CD14-positive monocyte (primary cell): ENCODE measurements at regions not wholly inside any gene's neighbourhood (a gene's known extent, or its start where the extent isn't known, plus 50 kb on each side); places are given as distances from the start of the nearest gene placed in this dataset.

Experiments
- DNase-seq, 3 donors: peaks; one replicate each; pipeline ENCODE4 v3.0.0-alpha.2; 2011 to 2022
- H2AFZ ChIP-seq: 2 replicates; pipeline ENCODE4 v1.6.0; 2012; ENCODE audit warnings: mild to moderate bottlenecking, low read depth, low read length, inconsistent platforms; ENCODE audit not compliant: insufficient read depth, poor library complexity, severe bottlenecking
- H3K27ac ChIP-seq, 2 donors: 1 replicate in 1 of 2; 2 replicates in 1 of 2; pipeline ENCODE4 v1.5.1; 2012 to 2013; ENCODE audit warnings: low read length in 2 of 2, control low read depth in 1 of 2, inconsistent platforms in 1 of 2, low read depth in 1 of 2, mild to moderate bottlenecking in 1 of 2
- H3K27me3 ChIP-seq, 2 donors: one replicate each; pipeline versions ENCODE4 v1.6.0 to v1.6.1; 2011 to 2013; ENCODE audit warnings: low read length in 2 of 2; ENCODE audit not compliant: control insufficient read depth in 2 of 2, insufficient read depth in 2 of 2
- H3K36me3 ChIP-seq, 2 donors: replicated peaks in 1 of 2; 1 replicate in 1 of 2; 2 replicates in 1 of 2; pipeline versions ENCODE4 v1.5.1 to v1.6.1; 2012 to 2013; ENCODE audit warnings: low read length in 2 of 2, control low read depth in 1 of 2, inconsistent platforms in 1 of 2, mild to moderate bottlenecking in 1 of 2; ENCODE audit not compliant: insufficient read depth in 2 of 2, control insufficient read depth in 1 of 2
- H3K4me1 ChIP-seq, 2 donors: 1 replicate in 1 of 2; 2 replicates in 1 of 2; pipeline versions ENCODE4 v1.5.1 to v1.6.1; 2012 to 2013; ENCODE audit warnings: low read length in 2 of 2, control low read depth in 1 of 2, inconsistent platforms in 1 of 2, mild to moderate bottlenecking in 1 of 2, moderate library complexity in 1 of 2; ENCODE audit not compliant: insufficient read depth in 2 of 2, control insufficient read depth in 1 of 2
- H3K4me2 ChIP-seq: replicated peaks from 2 replicates; pipeline ENCODE3; 2012; ENCODE audit warnings: low read length, moderate library complexity, mild to moderate bottlenecking; ENCODE audit not compliant: poor library complexity, severe bottlenecking; ENCODE audit errors: extremely low read depth
- H3K4me3 ChIP-seq, 3 experiments: fragments of 200-600 bp in 1 of 3; sonication (generic) in 1 of 3; replicated peaks in 1 of 3; 1 replicate in 2 of 3; 2 replicates in 1 of 3; pipeline ENCODE4 v1.5.1; 2011 to 2013; ENCODE audit warnings: low read length in 3 of 3, mild to moderate bottlenecking in 3 of 3, control low read depth in 2 of 3, low read depth in 2 of 3, inconsistent platforms in 1 of 3, moderate library complexity in 1 of 3
- H3K79me2 ChIP-seq: 2 replicates; pipeline ENCODE4 v1.6.0; 2012; ENCODE audit warnings: mild to moderate bottlenecking, control low read depth, inconsistent platforms, low read length, moderate library complexity; ENCODE audit not compliant: insufficient read depth
- H3K9ac ChIP-seq: 2 replicates; pipeline ENCODE4 v1.6.0; 2017; ENCODE audit warnings: low read length, mild to moderate bottlenecking; ENCODE audit not compliant: insufficient read depth, poor library complexity, severe bottlenecking
- H3K9me3 ChIP-seq, 2 donors: replicated peaks in 1 of 2; 1 replicate in 1 of 2; 2 replicates in 1 of 2; pipeline versions ENCODE4 v1.5.1 to v1.6.1; 2012 to 2013; ENCODE audit warnings: low read length in 2 of 2, control low read depth in 1 of 2; ENCODE audit not compliant: control insufficient read depth in 1 of 2, insufficient read depth in 1 of 2
- H4K20me1 ChIP-seq: 2 replicates; pipeline ENCODE4 v1.6.0; 2012; ENCODE audit warnings: mild to moderate bottlenecking, low read length, control low read depth, moderate library complexity; ENCODE audit not compliant: insufficient read depth
- H3K27ac Mint-ChIP-seq, 7 donors: one replicate each; pipeline ENCODE4 v1.8.0; 2020; ENCODE audit warnings: mild to moderate bottlenecking in 7 of 7, mixed read lengths in 7 of 7, moderate library complexity in 6 of 7, inconsistent platforms in 2 of 7
- H3K27me3 Mint-ChIP-seq, 3 donors: one replicate each; pipeline ENCODE4 v1.8.0; 2021 to 2022; ENCODE audit warnings: low read depth in 3 of 3, mild to moderate bottlenecking in 3 of 3, mixed read lengths in 3 of 3, moderate library complexity in 3 of 3, inconsistent platforms in 1 of 3
- H3K36me3 Mint-ChIP-seq, 2 donors: one replicate each; pipeline ENCODE4 v1.8.0; 2020; ENCODE audit warnings: mixed read lengths in 2 of 2, inconsistent platforms in 1 of 2, mild to moderate bottlenecking in 1 of 2
- H3K4me1 Mint-ChIP-seq: one replicate; pipeline ENCODE4 v1.8.0; 2020; ENCODE audit warnings: mild to moderate bottlenecking, mixed read lengths
- H3K4me3 Mint-ChIP-seq, 2 donors: one replicate each; pipeline ENCODE4 v1.8.0; 2020; ENCODE audit warnings: mild to moderate bottlenecking in 2 of 2, mixed read lengths in 2 of 2, moderate library complexity in 1 of 2
- H3K9me3 Mint-ChIP-seq, 7 donors: one replicate each; pipeline ENCODE4 v1.8.0; 2020 to 2022; ENCODE audit warnings: mixed read lengths in 7 of 7, mild to moderate bottlenecking in 6 of 7, moderate library complexity in 6 of 7, inconsistent platforms in 2 of 7
- CTCF ChIP-seq: fragments of 200-600 bp; IDR thresholded peaks from one replicate; pipeline ENCODE4 v1.8.0; 2022; ENCODE audit warnings: antibody characterized with exemption, mild to moderate bottlenecking
- WGBS: methylation state at CpG from one replicate; pipeline ENCODE4 v1.1.5; 2013; ENCODE audit warnings: missing lambda C conversion rate; ENCODE audit not compliant: insufficient coverage; 5-methylcytosine and 5-hydroxymethylcytosine counted together
- intact Hi-C, 2 donors: fragments of 100-400 bp; cut with micrococcal nuclease; formaldehyde crosslinking; loops; one replicate each; pipeline versions ENCODE4 v1.15.0 to v1.15.1; 2023

DNA sequence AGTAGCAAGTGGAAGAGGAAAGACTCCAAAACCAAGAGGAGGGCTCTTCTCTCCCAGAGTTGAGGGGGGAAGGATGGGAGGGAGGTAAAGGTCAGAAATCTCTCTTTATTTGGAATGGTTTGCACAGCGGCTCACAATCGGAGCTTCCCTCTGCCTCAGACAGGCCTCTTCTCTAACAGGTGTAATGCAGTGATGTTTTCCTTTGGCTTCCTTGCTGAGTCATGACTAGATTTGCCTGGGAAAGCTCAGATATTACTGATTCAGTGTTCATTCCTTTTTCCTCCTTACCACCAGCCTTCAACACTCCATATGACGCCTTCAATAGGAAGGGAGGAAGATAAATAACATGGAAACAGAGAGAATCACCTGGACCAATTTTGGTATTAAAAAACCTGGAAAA, 136.6 kb downstream of the RNF152 start:
- H4K20me1 ChIP-seq = no peaks in the 10 kb centered on the region
- H3K79me2 ChIP-seq = no peaks in the 10 kb centered on the region
- H3K4me1 ChIP-seq = no peaks in the 10 kb centered on the region
- H3K27ac ChIP-seq = no peak overlapping the region
- no peak overlapping the region for H3K27ac Mint-ChIP-seq
- no peaks in the 10 kb centered on the region for H3K4me1 Mint-ChIP-seq
- no peak overlapping the region for H3K9ac ChIP-seq
- H2AFZ ChIP-seq = no peak overlapping the region
- H3K9me3 Mint-ChIP-seq = peaks cover 3 to 10% (median 5%) of the 10 kb centered on the region in 7 donors
- peaks cover 0 to 7% of the 10 kb centered on the region in 2 donors for H3K9me3 ChIP-seq
- intact Hi-C loops = no loop called here
- H3K36me3 Mint-ChIP-seq = no peaks in the 10 kb centered on the region
- no peaks in the 10 kb centered on the region for H3K36me3 ChIP-seq
- H3K27me3 Mint-ChIP-seq = peaks cover 1 to 8% (median 3%) of the 10 kb centered on the region in 3 donors
- no peak for DNase-seq
- peaks cover 0 to 3% of the 10 kb centered on the region in 2 donors for H3K27me3 ChIP-seq
- H3K4me2 ChIP-seq = no peak overlapping the region
- no peak overlapping the region for H3K4me3 ChIP-seq
- no peak overlapping the region for H3K4me3 Mint-ChIP-seq
- WGBS = no CpG with 5 or more reads among the region's 3 CpGs
- TF ChIP-seq CTCF = no peak

DNA sequence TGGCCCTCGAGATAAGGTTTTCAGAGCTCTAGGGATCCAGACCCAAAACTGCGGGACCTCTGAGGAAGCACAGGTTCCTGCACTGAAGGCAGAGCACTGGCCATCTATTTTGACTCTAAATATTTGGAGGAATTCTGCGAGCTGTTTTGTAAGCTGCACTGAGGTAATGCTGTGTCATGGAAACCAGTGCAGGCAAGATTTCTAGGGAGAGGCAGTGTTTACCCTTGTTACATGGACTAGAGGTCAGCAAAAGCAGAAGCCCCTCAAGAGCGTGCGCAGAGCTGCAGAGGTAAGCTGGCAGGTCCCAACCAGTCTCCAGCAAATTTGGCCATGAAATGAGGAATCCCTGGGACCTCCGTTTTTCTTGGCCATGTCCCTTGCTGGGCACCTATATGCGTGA, 137.3 kb downstream of the RNF152 start:
- H3K27ac Mint-ChIP-seq = no peak overlapping the region
- peaks cover 0 to 3% of the 10 kb centered on the region in 2 donors for H3K27me3 ChIP-seq
- H2AFZ ChIP-seq = no peak overlapping the region
- no peak overlapping the region for H3K4me2 ChIP-seq
- H3K4me1 ChIP-seq = no peaks in the 10 kb centered on the region
- WGBS = 91% methylated on average over 7 of the region's 7 CpGs
- H4K20me1 ChIP-seq = no peaks in the 10 kb centered on the region
- H3K27me3 Mint-ChIP-seq = peaks cover 1 to 8% (median 3%) of the 10 kb centered on the region in 3 donors
- intact Hi-C loops = no loop called here
- no peak overlapping the region for H3K4me3 ChIP-seq
- no peak overlapping the region for H3K9ac ChIP-seq
- H3K36me3 Mint-ChIP-seq = no peaks in the 10 kb centered on the region
- no peaks in the 10 kb centered on the region for H3K36me3 ChIP-seq
- no peaks in the 10 kb centered on the region for H3K4me1 Mint-ChIP-seq
- H3K9me3 Mint-ChIP-seq = peaks cover 1 to 9% (median 5%) of the 10 kb centered on the region in 7 donors
- peaks cover 0 to 7% of the 10 kb centered on the region in 2 donors for H3K9me3 ChIP-seq
- no peak for DNase-seq
- no peak overlapping the region for H3K4me3 Mint-ChIP-seq
- no peaks in the 10 kb centered on the region for H3K79me2 ChIP-seq
- H3K27ac ChIP-seq = no peak overlapping the region
- TF ChIP-seq CTCF = no peak
